Endothelial cell of hepatic sinusoid (primary cell): ENCODE measurements at regions not wholly inside any gene's neighbourhood (a gene's known extent, or its start where the extent isn't known, plus 50 kb on each side); places are given as distances from the start of the nearest gene placed in this dataset.

ENCODE experiments used
- in situ Hi-C: cut with HindIII; loops from 2 replicates; pipeline ENCODE4 v1.10.0; 2017; ENCODE audit warnings: low sequenced_read_pairs

- in situ Hi-C loops: no loop called here
Observed at GRCh38 chr12:113630625-113631024, 159.0 kb upstream of the LHX5 start.

- in situ Hi-C loops: loop anchor here (5.0 kb wide), 1 partner anchor 83 kb away; no protein-coding TSS in a partner anchor
Observed at GRCh38 chr12:113625499-113625898, 153.8 kb upstream of the LHX5 start.

GRCh38 chr12:113622410-113622809 is 150.7 kb upstream of the LHX5 start:
- in situ Hi-C loops: no loop called here

GRCh38 chr12:113620437-113620976 is 148.8 kb upstream of the LHX5 start:
- in situ Hi-C loops: no loop called here

GRCh38 chr12:113619202-113619601 is 147.5 kb upstream of the LHX5 start:
- in situ Hi-C loops: no loop called here

GRCh38 chr12:113613414-113613813 is 141.7 kb upstream of the LHX5 start:
- in situ Hi-C loops: no loop called here

- in situ Hi-C loops: no loop called here
Observed at GRCh38 chr12:113612793-113613192, 141.1 kb upstream of the LHX5 start.

- in situ Hi-C loops: no loop called here
Observed at GRCh38 chr12:113612076-113612728, 140.5 kb upstream of the LHX5 start.

GRCh38 chr12:113611652-113612051 is 140.0 kb upstream of the LHX5 start:
- in situ Hi-C loops: no loop called here

- in situ Hi-C loops: no loop called here
Observed at GRCh38 chr12:113610698-113611097, 139.0 kb upstream of the LHX5 start.

- in situ Hi-C loops: no loop called here
Observed at GRCh38 chr12:113609692-113610469, 138.2 kb upstream of the LHX5 start.

GRCh38 chr12:113604666-113605065 is 133.0 kb upstream of the LHX5 start:
- in situ Hi-C loops: no loop called here

GRCh38 chr12:113601656-113602263 is 130.1 kb upstream of the LHX5 start:
- in situ Hi-C loops: no loop called here

- in situ Hi-C loops: no loop called here
Observed at GRCh38 chr12:113598815-113599406, 127.2 kb upstream of the LHX5 start.

- in situ Hi-C loops: no loop called here
Observed at GRCh38 chr12:113594967-113595366, 123.3 kb upstream of the LHX5 start.

- in situ Hi-C loops: no loop called here
Observed at GRCh38 chr12:113591480-113591974, 119.9 kb upstream of the LHX5 start.

- in situ Hi-C loops: no loop called here
Observed at GRCh38 chr12:113589437-113589836, 117.8 kb upstream of the LHX5 start.

- in situ Hi-C loops: no loop called here
Observed at GRCh38 chr12:113587720-113588119, 116.0 kb upstream of the LHX5 start.

GRCh38 chr12:113586461-113586860 is 114.8 kb upstream of the LHX5 start:
- in situ Hi-C loops: no loop called here

- in situ Hi-C loops: no loop called here
Observed at GRCh38 chr12:113582521-113583218, 111.0 kb upstream of the LHX5 start.

GRCh38 chr12:113581342-113581741 is 109.7 kb upstream of the LHX5 start:
- in situ Hi-C loops: no loop called here
